ENCODE measurements at regions not wholly inside any gene's neighbourhood (a gene's known extent, or its start where the extent isn't known, plus 50 kb on each side); places are given as distances from the start of the nearest gene placed in this dataset.

GRCh38 chr19:20858218-20858617 is 64.8 kb upstream of the ZNF85 start:
- no peak overlapping the region for H3K4me3 Mint-ChIP-seq
- peaks cover 74% of the 10 kb centered on the region for H3K9me3 Mint-ChIP-seq
- no peaks in the 10 kb centered on the region for H3K4me1 Mint-ChIP-seq
- no peaks in the 10 kb centered on the region for H3K27me3 Mint-ChIP-seq (ENCODE audit: low read depth)
- no peak for DNase-seq (ENCODE audit: low spot score in 2 of 2, unreplicated experiment in 2 of 2)
- no peak overlapping the region for H3K27ac Mint-ChIP-seq
- no peak for TF ChIP-seq CTCF (IDR thresholded peaks at IDR 0.05; ENCODE audit: unreplicated experiment)
- H3K36me3 Mint-ChIP-seq, result peaks cover 3% of the 10 kb centered on the region

GRCh38 chr19:20858861-20859260 is 64.2 kb upstream of the ZNF85 start:
- peaks cover 67% of the 10 kb centered on the region for H3K9me3 Mint-ChIP-seq
- no peak for TF ChIP-seq CTCF (IDR thresholded peaks at IDR 0.05; ENCODE audit: unreplicated experiment)
- H3K27me3 Mint-ChIP-seq (ENCODE audit: low read depth), result no peaks in the 10 kb centered on the region
- peaks cover 3% of the 10 kb centered on the region for H3K36me3 Mint-ChIP-seq
- H3K27ac Mint-ChIP-seq, result no peak overlapping the region
- no peak for DNase-seq (ENCODE audit: low spot score in 2 of 2, unreplicated experiment in 2 of 2)
- no peak overlapping the region for H3K4me3 Mint-ChIP-seq
- no peaks in the 10 kb centered on the region for H3K4me1 Mint-ChIP-seq

DNA sequence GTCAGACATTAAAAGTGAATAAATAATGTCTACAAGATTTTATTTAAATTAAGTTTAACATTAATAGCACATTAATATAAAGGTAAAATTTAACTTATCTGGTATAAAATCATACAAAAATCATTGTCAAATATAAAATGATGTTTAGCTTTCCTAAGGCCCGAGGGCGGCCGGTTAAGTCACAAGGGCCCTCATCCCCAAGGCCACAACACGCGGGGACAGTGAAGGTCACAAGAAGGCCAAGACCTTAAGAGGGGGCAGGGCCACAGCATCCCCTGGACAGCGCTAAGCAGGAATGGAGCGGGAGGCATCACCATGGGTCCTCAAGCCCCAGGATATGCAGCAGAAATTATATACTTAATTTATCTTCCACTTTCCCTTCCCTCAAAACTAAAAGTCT is 62.7 kb upstream of the ZNF85 start:
- Mint-ChIP-seq H3K36me3 (peaks cover 3% of the 10 kb centered on the region), H3K4me1 (no peaks in the 10 kb centered on the region), H3K27ac (no peak overlapping the region), H3K4me3 (no peak overlapping the region), H3K9me3 (peaks cover 63% of the 10 kb centered on the region), H3K27me3 (ENCODE audit: low read depth) (no peaks in the 10 kb centered on the region)
- TF ChIP-seq CTCF (IDR thresholded peaks at IDR 0.05; ENCODE audit: unreplicated experiment), result no peak
- DNase-seq (ENCODE audit: low spot score in 2 of 2, unreplicated experiment in 2 of 2), result no peak

DNA sequence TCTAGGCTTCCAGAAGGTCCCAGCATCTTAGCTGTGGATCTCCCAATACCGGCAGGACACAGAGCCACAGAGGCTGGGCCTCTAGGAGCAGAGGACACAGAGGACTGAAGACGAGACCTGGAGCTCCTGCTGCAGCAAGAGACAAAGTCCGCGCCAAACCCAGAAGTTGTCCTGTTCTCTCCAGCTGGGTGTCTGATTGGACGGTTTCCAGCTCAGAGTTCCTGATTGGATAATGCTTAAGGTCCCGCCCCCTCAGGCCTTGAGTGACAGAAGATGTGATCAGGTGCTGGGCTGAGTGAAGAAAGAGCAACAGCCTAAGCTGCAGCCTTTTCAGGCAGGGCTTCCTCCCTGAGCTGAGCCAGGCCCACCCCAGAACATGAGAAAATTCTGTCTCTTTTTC is 59.9 kb upstream of the ZNF85 start:
- Mint-ChIP-seq H3K27me3 (ENCODE audit: low read depth) (no peaks in the 10 kb centered on the region), H3K9me3 (peaks cover 72% of the 10 kb centered on the region), H3K36me3 (no peaks in the 10 kb centered on the region), H3K27ac (no peak overlapping the region), H3K4me1 (no peaks in the 10 kb centered on the region), H3K4me3 (no peak overlapping the region)
- no peak for TF ChIP-seq CTCF (IDR thresholded peaks at IDR 0.05; ENCODE audit: unreplicated experiment)
- DNase-seq (ENCODE audit: low spot score in 2 of 2, unreplicated experiment in 2 of 2), result no peak

Data from mesothelial cell of epicardium (in vitro differentiated cells).